Neutrophil (primary cell): ENCODE measurements at regions not wholly inside any gene's neighbourhood (a gene's known extent, or its start where the extent isn't known, plus 50 kb on each side); places are given as distances from the start of the nearest gene placed in this dataset.

Experiments
- H3K27ac ChIP-seq: fragments of 200-600 bp; sonication (generic); 2 replicates; pipeline ENCODE4 v1.5.1; 2016; ENCODE audit warnings: mild to moderate bottlenecking, moderate library complexity
- H3K27me3 ChIP-seq: fragments of 200-600 bp; sonication (generic); 2 replicates; pipeline ENCODE4 v1.6.0; 2016; ENCODE audit warnings: mild to moderate bottlenecking
- H3K36me3 ChIP-seq: fragments of 200-600 bp; sonication (generic); 2 replicates; pipeline ENCODE4 v1.5.1; 2017
- H3K4me1 ChIP-seq, 2 experiments: fragments of 200-600 bp in 1 of 2; sonication (generic) in 1 of 2; 1 replicate in 1 of 2; 2 replicates in 1 of 2; pipeline versions ENCODE4 v1.5.1 to v1.6.1; 2013 to 2016; ENCODE audit warnings: low read depth in 1 of 2, low read length in 1 of 2, mild to moderate bottlenecking in 1 of 2, moderate library complexity in 1 of 2; ENCODE audit not compliant: control insufficient read depth in 1 of 2, insufficient read depth in 1 of 2
- H3K4me3 ChIP-seq, 2 experiments: fragments of 200-600 bp in 1 of 2; sonication (generic) in 1 of 2; 1 replicate in 1 of 2; 2 replicates in 1 of 2; pipeline ENCODE4 v1.5.1; 2013 to 2016; ENCODE audit warnings: low read depth in 1 of 2, low read length in 1 of 2, mild to moderate bottlenecking in 1 of 2, moderate library complexity in 1 of 2
- H3K9me3 ChIP-seq: fragments of 200-600 bp; sonication (generic); 2 replicates; pipeline ENCODE4 v1.5.1; 2016
- TF ChIP-seq, protein P1 (sequence below): fragments of 200-600 bp; sonication (generic); IDR thresholded peaks from 2 replicates; pipeline ENCODE4 v1.5.1; 2016; ENCODE audit warnings: antibody characterized with exemption

DNA sequence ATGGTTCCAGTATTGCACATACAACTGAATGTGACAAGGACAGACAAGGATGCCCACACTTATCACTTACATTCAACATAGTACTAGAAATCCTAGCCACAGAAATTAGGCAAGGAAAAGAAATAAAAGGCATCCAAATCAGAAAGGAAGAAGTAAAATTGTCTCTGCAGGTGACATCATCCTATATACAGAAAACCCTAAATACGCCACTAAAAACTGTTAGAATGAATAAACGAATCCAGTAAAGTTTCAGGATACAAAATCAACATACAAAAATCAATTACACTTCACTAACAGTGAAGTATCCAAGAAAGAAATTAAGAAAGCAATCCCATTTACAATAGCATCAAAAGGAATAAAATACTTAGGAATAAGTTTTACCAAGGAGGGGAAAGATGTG is 66.1 kb downstream of the FAM217A start:
- Histone ChIP-seq H3K27ac (no peak overlapping the region), H3K36me3 (no peaks in the 10 kb centered on the region), H3K27me3 (no peaks in the 10 kb centered on the region), H3K4me1 (peaks cover 31 to 39% of the 10 kb centered on the region in 2 experiments), H3K4me3 (no peak overlapping the region), H3K9me3 (no peaks in the 10 kb centered on the region)
- TF ChIP-seq, protein P1, sequence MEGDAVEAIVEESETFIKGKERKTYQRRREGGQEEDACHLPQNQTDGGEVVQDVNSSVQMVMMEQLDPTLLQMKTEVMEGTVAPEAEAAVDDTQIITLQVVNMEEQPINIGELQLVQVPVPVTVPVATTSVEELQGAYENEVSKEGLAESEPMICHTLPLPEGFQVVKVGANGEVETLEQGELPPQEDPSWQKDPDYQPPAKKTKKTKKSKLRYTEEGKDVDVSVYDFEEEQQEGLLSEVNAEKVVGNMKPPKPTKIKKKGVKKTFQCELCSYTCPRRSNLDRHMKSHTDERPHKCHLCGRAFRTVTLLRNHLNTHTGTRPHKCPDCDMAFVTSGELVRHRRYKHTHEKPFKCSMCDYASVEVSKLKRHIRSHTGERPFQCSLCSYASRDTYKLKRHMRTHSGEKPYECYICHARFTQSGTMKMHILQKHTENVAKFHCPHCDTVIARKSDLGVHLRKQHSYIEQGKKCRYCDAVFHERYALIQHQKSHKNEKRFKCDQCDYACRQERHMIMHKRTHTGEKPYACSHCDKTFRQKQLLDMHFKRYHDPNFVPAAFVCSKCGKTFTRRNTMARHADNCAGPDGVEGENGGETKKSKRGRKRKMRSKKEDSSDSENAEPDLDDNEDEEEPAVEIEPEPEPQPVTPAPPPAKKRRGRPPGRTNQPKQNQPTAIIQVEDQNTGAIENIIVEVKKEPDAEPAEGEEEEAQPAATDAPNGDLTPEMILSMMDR, result no peak

- H3K36me3 ChIP-seq, result no peaks in the 10 kb centered on the region
- peaks cover 37 to 46% of the 10 kb centered on the region in 2 experiments for H3K4me1 ChIP-seq
- TF ChIP-seq, protein P1, result no peak
- no peaks in the 10 kb centered on the region for H3K27me3 ChIP-seq
- H3K27ac ChIP-seq, result peak overlapping the region; percentile 89
- H3K9me3 ChIP-seq, result no peaks in the 10 kb centered on the region
- peak overlapping the region; percentile 82 to 93 for H3K4me3 ChIP-seq
Observed at GRCh38 chr6:4017058-4017739, 61.7 kb downstream of the FAM217A start.

DNA sequence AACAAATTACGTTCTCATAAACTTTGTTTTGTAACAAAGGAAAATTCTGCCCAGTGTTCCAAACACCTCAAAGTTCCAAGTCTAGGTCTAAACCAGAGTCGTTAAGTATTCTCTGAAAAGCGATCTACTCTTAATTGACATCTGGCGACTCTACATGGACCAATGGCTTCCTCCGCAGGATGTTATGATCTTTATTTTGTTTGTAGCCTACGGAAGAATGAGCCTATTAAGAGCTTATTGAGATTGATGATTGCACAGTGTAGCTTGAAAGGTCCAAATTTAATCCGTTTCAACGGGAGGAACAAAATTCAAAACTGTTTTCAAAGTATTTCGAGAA is 61.1 kb downstream of the FAM217A start:
- TF ChIP-seq, protein P1, result no peak
- H3K4me1 ChIP-seq, result peaks cover 43 to 52% of the 10 kb centered on the region in 2 experiments
- no peaks in the 10 kb centered on the region for H3K9me3 ChIP-seq
- no peaks in the 10 kb centered on the region for H3K27me3 ChIP-seq
- peak overlapping the region; percentile 89 for H3K27ac ChIP-seq
- no peaks in the 10 kb centered on the region for H3K36me3 ChIP-seq
- peak overlapping the region; percentile 82 to 93 for H3K4me3 ChIP-seq

DNA sequence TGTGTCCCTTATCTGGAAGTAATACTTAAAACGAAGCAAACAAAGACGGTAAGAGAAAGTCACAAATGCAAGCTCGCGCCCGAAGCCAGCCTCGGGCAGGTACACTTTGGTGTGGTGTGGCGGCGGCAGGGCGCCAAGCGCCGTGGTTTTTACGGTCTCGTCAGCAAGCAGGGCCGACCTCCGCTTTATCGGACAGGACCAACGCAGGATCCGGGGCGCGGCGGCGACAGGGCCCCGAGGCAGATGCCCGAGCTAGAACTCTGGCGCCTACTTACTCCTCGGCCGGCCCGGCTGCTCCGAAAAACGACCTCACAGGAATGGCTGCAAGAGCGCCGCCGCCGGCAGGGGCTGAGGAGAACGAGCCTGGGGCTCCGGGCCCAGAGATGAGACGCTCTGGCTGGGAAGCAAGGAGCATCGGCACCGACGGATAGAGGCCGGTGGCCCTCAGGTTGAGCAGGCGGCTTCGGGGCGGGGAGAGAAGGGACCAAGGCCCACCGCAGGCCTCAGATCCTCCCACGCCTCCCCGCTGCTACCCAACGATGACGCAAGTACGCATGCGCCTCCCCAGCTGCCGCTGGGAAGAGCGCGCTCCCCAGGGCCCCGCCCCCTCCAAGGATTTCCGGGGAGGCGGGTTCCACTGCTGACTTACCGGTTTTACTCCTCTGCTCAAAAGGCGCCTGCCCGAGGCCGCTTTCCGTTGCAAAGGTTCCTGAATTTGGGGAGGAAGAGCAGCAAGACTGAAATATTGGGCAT is 60.6 kb downstream of the FAM217A start:
- H3K4me3 ChIP-seq, result peak overlapping the region; percentile 82 to 93

More for the DNA sequence above, 60.6 kb downstream of the FAM217A start:
- peak overlapping the region; percentile 89 for H3K27ac ChIP-seq
- H3K36me3 ChIP-seq, result no peaks in the 10 kb centered on the region
- peaks cover 48 to 58% of the 10 kb centered on the region in 2 experiments for H3K4me1 ChIP-seq
- H3K27me3 ChIP-seq, result no peaks in the 10 kb centered on the region
- H3K9me3 ChIP-seq, result no peaks in the 10 kb centered on the region
- TF ChIP-seq, protein P1, result peak; percentile 68
